Thyroid gland (tissue), 4 donors: ENCODE measurements at regions not wholly inside any gene's neighbourhood (a gene's known extent, or its start where the extent isn't known, plus 50 kb on each side); places are given as distances from the start of the nearest gene placed in this dataset.
A peak's percentile ranks its signal among the peaks of the same experiment; 100 is the strongest.

Experiments
- DNase-seq, 2 donors: peaks; one replicate each; pipeline ENCODE4 v3.0.0-alpha.2; 2019
- H3K27ac ChIP-seq, 3 donors: fragments of 200-600 bp; sonication (generic); 1 replicate in 2 of 3; 2 replicates in 1 of 3; pipeline ENCODE4 v1.5.1; 2016 to 2019; ENCODE audit warnings: mild to moderate bottlenecking in 1 of 3, moderate library complexity in 1 of 3
- H3K27me3 ChIP-seq: fragments of 200-600 bp; sonication (generic); one replicate; pipeline ENCODE4 v1.5.1; 2019
- H3K36me3 ChIP-seq, 2 donors: fragments of 200-600 bp; sonication (generic); one replicate each; pipeline ENCODE4 v1.5.1; 2016 to 2019
- H3K4me1 ChIP-seq, 2 donors: fragments of 200-600 bp; sonication (generic); one replicate each; pipeline ENCODE4 v1.5.1; 2017 to 2019
- H3K4me3 ChIP-seq, 3 donors: fragments of 200-600 bp; sonication (generic); replicated peaks in 1 of 3; 1 replicate in 2 of 3; 2 replicates in 1 of 3; pipeline ENCODE4 v1.5.1; 2016; ENCODE audit warnings: mild to moderate bottlenecking in 1 of 3
- H3K9me3 ChIP-seq: fragments of 200-600 bp; sonication (generic); one replicate; pipeline ENCODE4 v1.5.1; 2017
- CTCF ChIP-seq, 6 experiments: fragments of 200-600 bp in 3 of 6; fragments of 450-650 bp in 3 of 6; sonication (generic) in 3 of 6; IDR thresholded peaks; one replicate each; pipeline ENCODE4 v1.5.1; 2016 to 2019; ENCODE audit warnings: antibody characterized with exemption in 6 of 6, mild to moderate bottlenecking in 2 of 6, inconsistent platforms in 1 of 6, moderate library complexity in 1 of 6
- POLR2A ChIP-seq, 2 donors: fragments of 450-650 bp; IDR thresholded peaks; one replicate each; pipeline ENCODE4 v1.6.1; 2017; ENCODE audit warnings: antibody characterized with exemption in 2 of 2, mild to moderate bottlenecking in 2 of 2, moderate library complexity in 1 of 2
- WGBS, 2 donors: methylation state at CpG; one replicate each; pipeline ENCODE4 v1.1.5; 2017; 5-methylcytosine and 5-hydroxymethylcytosine counted together
- intact Hi-C: fragments of 100-400 bp; cut with DNase I; formaldehyde crosslinking; loops from one replicate; pipeline ENCODE4 v1.15.1; 2023

- DNase-seq: no peak
- no peak overlapping the region for H3K4me3 ChIP-seq
- 50 to 55% methylated on average over 3 of the region's 3 CpGs for WGBS, 2 donors
- H3K27me3 ChIP-seq: no peaks in the 10 kb centered on the region
- no peaks in the 10 kb centered on the region for H3K9me3 ChIP-seq
- H3K4me1 ChIP-seq: peaks cover 0 to 3% of the 10 kb centered on the region in 2 donors
- intact Hi-C loops: no loop called here
- no peak overlapping the region for H3K27ac ChIP-seq
- no peaks in the 10 kb centered on the region for H3K36me3 ChIP-seq
- TF ChIP-seq POLR2A (IDR thresholded peaks at IDR 0.05): no peak
- no peak for TF ChIP-seq CTCF (IDR thresholded peaks at IDR 0.05)
These were observed 103.2 kb upstream of the TMEM106B start for GRCh38 chr7:12107841-12108254.

- Histone ChIP-seq H3K27ac (no peak overlapping the region), H3K4me1 (peaks cover 0 to 3% of the 10 kb centered on the region in 2 donors), H3K9me3 (no peaks in the 10 kb centered on the region), H3K4me3 (no peak overlapping the region), H3K36me3 (no peaks in the 10 kb centered on the region), H3K27me3 (no peaks in the 10 kb centered on the region)
- TF ChIP-seq POLR2A (IDR thresholded peaks at IDR 0.05) (no peak), CTCF (IDR thresholded peaks at IDR 0.05) (no peak)
- intact Hi-C loops: no loop called here
- 89 to 93% methylated on average over 3 of the region's 3 CpGs for WGBS, 2 donors
- no peak for DNase-seq
These were observed 100.7 kb upstream of the TMEM106B start for GRCh38 chr7:12110425-12110824.

GRCh38 chr7:12111422-12112405 lies 99.4 kb upstream of the TMEM106B start:
- 5% methylated on average over 33 to 38 of the region's 47 CpGs for WGBS, 2 donors
- Histone ChIP-seq H3K4me1 (peaks cover 0 to 3% of the 10 kb centered on the region in 2 donors), H3K36me3 (no peaks in the 10 kb centered on the region), H3K9me3 (no peaks in the 10 kb centered on the region), H3K27me3 (no peaks in the 10 kb centered on the region), H3K27ac (no peak overlapping the region), H3K4me3 (no peak overlapping the region)
- no peak for TF ChIP-seq CTCF (IDR thresholded peaks at IDR 0.05)
- no peak for TF ChIP-seq POLR2A (IDR thresholded peaks at IDR 0.05)
- intact Hi-C loops: no loop called here
- DNase-seq: peak; percentile 31 to 34

- no peak for TF ChIP-seq POLR2A (IDR thresholded peaks at IDR 0.05)
- no peak for TF ChIP-seq CTCF (IDR thresholded peaks at IDR 0.05)
- Histone ChIP-seq H3K4me1 (no peaks in the 10 kb centered on the region), H3K9me3 (no peaks in the 10 kb centered on the region), H3K27me3 (no peaks in the 10 kb centered on the region), H3K4me3 (no peak overlapping the region), H3K36me3 (no peaks in the 10 kb centered on the region), H3K27ac (no peak overlapping the region)
- 93 to 98% methylated on average over 2 of the region's 2 CpGs for WGBS, 2 donors
- intact Hi-C loops: no loop called here
- no peak for DNase-seq
These were observed 93.9 kb upstream of the TMEM106B start for GRCh38 chr7:12117170-12117569.

- DNase-seq: no peak
- WGBS, 2 donors: 78 to 86% methylated on average over 4 of the region's 4 CpGs
- Histone ChIP-seq H3K36me3 (no peaks in the 10 kb centered on the region), H3K27ac (no peak overlapping the region), H3K27me3 (no peaks in the 10 kb centered on the region), H3K4me3 (no peak overlapping the region), H3K4me1 (no peaks in the 10 kb centered on the region), H3K9me3 (no peaks in the 10 kb centered on the region)
- intact Hi-C loops: no loop called here
- no peak for TF ChIP-seq CTCF (IDR thresholded peaks at IDR 0.05)
- no peak for TF ChIP-seq POLR2A (IDR thresholded peaks at IDR 0.05)
These were observed 91.3 kb upstream of the TMEM106B start for GRCh38 chr7:12119620-12120303.
